ENCODE measurements at regions not wholly inside any gene's neighbourhood (a gene's known extent, or its start where the extent isn't known, plus 50 kb on each side); places are given as distances from the start of the nearest gene placed in this dataset.
"Not testable (repeated sequence)": the region's sequence is repeated elsewhere in the genome, so short reads cannot be mapped to it uniquely, and the experiment has no call there.

DNA sequence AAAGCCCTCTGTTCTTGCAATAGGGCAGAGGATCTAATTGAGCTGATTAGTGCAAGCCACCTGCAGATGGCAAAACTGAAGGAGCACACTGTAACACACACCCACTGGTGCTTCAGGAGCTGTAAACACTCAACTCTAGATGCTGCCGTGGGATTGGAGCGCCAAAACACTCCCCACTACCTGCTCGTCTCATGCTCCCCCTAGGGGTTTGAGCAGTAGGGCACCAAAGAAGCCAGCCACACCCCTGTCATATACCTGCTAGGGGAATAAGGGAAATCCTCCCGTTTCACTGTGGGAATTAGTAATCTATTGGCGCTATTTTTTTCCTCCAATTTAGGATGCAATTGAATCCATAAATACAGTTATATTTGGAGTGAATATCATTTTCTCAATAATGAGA is 360.2 kb downstream of the GLUD2 start:
- whole genome bisulfite sequencing, 2 donors: 85 to 86% methylated on average over 5 of the region's 5 CpGs
- Histone ChIP-seq H3K9me3 (no peaks in the 10 kb centered on the region), H3K27ac (no peak overlapping the region), H3K36me3 (ENCODE audit: low read depth, missing control alignments) (no peaks in the 10 kb centered on the region), H3K4me1 (no peaks in the 10 kb centered on the region), H3K4me3 (no peak overlapping the region), H3K27me3 (no peaks in the 10 kb centered on the region)
- intact Hi-C loops (cut with DNase I; ENCODE audit: low total_unique reads): no loop called here
- TF ChIP-seq, protein P1, sequence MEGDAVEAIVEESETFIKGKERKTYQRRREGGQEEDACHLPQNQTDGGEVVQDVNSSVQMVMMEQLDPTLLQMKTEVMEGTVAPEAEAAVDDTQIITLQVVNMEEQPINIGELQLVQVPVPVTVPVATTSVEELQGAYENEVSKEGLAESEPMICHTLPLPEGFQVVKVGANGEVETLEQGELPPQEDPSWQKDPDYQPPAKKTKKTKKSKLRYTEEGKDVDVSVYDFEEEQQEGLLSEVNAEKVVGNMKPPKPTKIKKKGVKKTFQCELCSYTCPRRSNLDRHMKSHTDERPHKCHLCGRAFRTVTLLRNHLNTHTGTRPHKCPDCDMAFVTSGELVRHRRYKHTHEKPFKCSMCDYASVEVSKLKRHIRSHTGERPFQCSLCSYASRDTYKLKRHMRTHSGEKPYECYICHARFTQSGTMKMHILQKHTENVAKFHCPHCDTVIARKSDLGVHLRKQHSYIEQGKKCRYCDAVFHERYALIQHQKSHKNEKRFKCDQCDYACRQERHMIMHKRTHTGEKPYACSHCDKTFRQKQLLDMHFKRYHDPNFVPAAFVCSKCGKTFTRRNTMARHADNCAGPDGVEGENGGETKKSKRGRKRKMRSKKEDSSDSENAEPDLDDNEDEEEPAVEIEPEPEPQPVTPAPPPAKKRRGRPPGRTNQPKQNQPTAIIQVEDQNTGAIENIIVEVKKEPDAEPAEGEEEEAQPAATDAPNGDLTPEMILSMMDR (IDR thresholded peaks at IDR 0.05): no peak
- TF ChIP-seq POLR2A (IDR thresholded peaks at IDR 0.05): no peak
- DNase-seq: no peak

- H3K9me3 ChIP-seq; H3K27ac ChIP-seq; H3K4me3 ChIP-seq; H3K4me1 ChIP-seq; H3K27me3 ChIP-seq; H3K36me3 ChIP-seq (ENCODE audit: low read depth, missing control alignments); intact Hi-C loops (cut with DNase I; ENCODE audit: low total_unique reads); DNase-seq: not testable (repeated sequence)
- WGBS, 2 donors: 100% methylated on average over 9 of the region's 27 CpGs; no CpG with 5 or more reads in 1 of the 2 donors
Observed at GRCh38 chrX:121431514-121431913, 384.1 kb downstream of the GLUD2 start.

- no peak for DNase-seq
- intact Hi-C loops (cut with DNase I; ENCODE audit: low total_unique reads): no loop called here
- Histone ChIP-seq H3K27ac (no peak overlapping the region), H3K9me3 (no peaks in the 10 kb centered on the region), H3K36me3 (ENCODE audit: low read depth, missing control alignments) (no peaks in the 10 kb centered on the region), H3K27me3 (no peaks in the 10 kb centered on the region), H3K4me1 (no peaks in the 10 kb centered on the region), H3K4me3 (no peak overlapping the region)
- 81 to 100% methylated on average over 1 of the region's 1 CpG for WGBS, 2 donors
- no peak for TF ChIP-seq POLR2A (IDR thresholded peaks at IDR 0.05)
- TF ChIP-seq, protein P1 (IDR thresholded peaks at IDR 0.05): no peak
Observed at GRCh38 chrX:121433289-121433688, 385.9 kb downstream of the GLUD2 start.

- H3K4me1 ChIP-seq; H3K36me3 ChIP-seq (ENCODE audit: low read depth, missing control alignments); H3K27ac ChIP-seq; DNase-seq; H3K9me3 ChIP-seq; H3K27me3 ChIP-seq; intact Hi-C loops (cut with DNase I; ENCODE audit: low total_unique reads); H3K4me3 ChIP-seq: not testable (repeated sequence)
- WGBS, 2 donors: 95 to 97% methylated on average over 22 to 23 of the region's 23 CpGs
Observed at GRCh38 chrX:121437666-121438065, 390.3 kb downstream of the GLUD2 start.

GRCh38 chrX:121455890-121456289 is 408.5 kb downstream of the GLUD2 start:
- DNase-seq: no peak
- Histone ChIP-seq H3K27me3 (no peaks in the 10 kb centered on the region), H3K4me3 (no peak overlapping the region), H3K9me3 (no peaks in the 10 kb centered on the region), H3K36me3 (ENCODE audit: low read depth, missing control alignments) (no peaks in the 10 kb centered on the region), H3K4me1 (no peaks in the 10 kb centered on the region), H3K27ac (no peak overlapping the region)
- intact Hi-C loops (cut with DNase I; ENCODE audit: low total_unique reads): no loop called here
- WGBS, 2 donors: 71 to 73% methylated on average over 1 of the region's 1 CpG
- TF ChIP-seq POLR2A (IDR thresholded peaks at IDR 0.05): no peak
- TF ChIP-seq, protein P1 (IDR thresholded peaks at IDR 0.05): no peak

- H3K9me3 ChIP-seq: no peaks in the 10 kb centered on the region
Observed at GRCh38 chrX:121456315-121456714, 408.9 kb downstream of the GLUD2 start.

More at GRCh38 chrX:121456315-121456714, 408.9 kb downstream of the GLUD2 start:
- Histone ChIP-seq H3K36me3 (ENCODE audit: low read depth, missing control alignments) (no peaks in the 10 kb centered on the region), H3K27me3 (no peaks in the 10 kb centered on the region), H3K4me3 (no peak overlapping the region), H3K4me1 (no peaks in the 10 kb centered on the region), H3K27ac (no peak overlapping the region)
- intact Hi-C loops (cut with DNase I; ENCODE audit: low total_unique reads): no loop called here
- 64 to 77% methylated on average over 3 of the region's 3 CpGs for WGBS, 2 donors
- no peak for DNase-seq
- TF ChIP-seq, protein P1 (IDR thresholded peaks at IDR 0.05): no peak
- TF ChIP-seq POLR2A (IDR thresholded peaks at IDR 0.05): no peak

All from testis (tissue), 2 donors.